HepG2 (cell line): ENCODE measurements at regions not wholly inside any gene's neighbourhood (a gene's known extent, or its start where the extent isn't known, plus 50 kb on each side); places are given as distances from the start of the nearest gene placed in this dataset.

Source experiments
- ATAC-seq: fragments of 200-7000 bp; cut with Tn5 transposase; 3 replicates; pipeline ENCODE4 v1.9.1; 2020; ENCODE audit warnings: mild to moderate bottlenecking, moderate library complexity
- BruUV-seq: library from RNA; stranded (reverse); fragments of 400-500 nt; replicated peaks from 2 replicates; lab custom pipeline; 2021; lab: Mats Ljungman, UMichigan
- CTCF ChIA-PET: fragments of 300-600 bp; formaldehyde crosslinking; extraction: SDS; loops from one replicate; lab custom pipeline; 2021; ENCODE audit warnings: low total read pairs, inconsistent platforms, low intra/inter-chr PET ratio; lab: Yijun Ruan, JAX
- POLR2A ChIA-PET: fragments of 350-600 bp; sonication (Branson Sonifier 250); formaldehyde crosslinking; loops from one replicate; lab custom pipeline; 2020; ENCODE audit warnings: antibody characterized with exemption, inconsistent platforms; lab: Yijun Ruan, JAX
- DNase-seq: peaks from one replicate; pipeline ENCODE4 v3.0.0-alpha.2; 2015; ENCODE audit warnings: low spot score
- FAIRE-seq: peaks from 3 replicates; lab custom pipeline; 2011; peaks lifted over from hg19 to GRCh38; lab: Jason Lieb, UNC
- H2AFZ ChIP-seq: one replicate; pipeline ENCODE4 v1.6.1; 2011; ENCODE audit warnings: low read length, inconsistent platforms
- H3K27ac ChIP-seq: fragments of 300-600 bp; 3 replicates; pipeline ENCODE4 v1.8.0; 2011; ENCODE audit warnings: mixed run types, mild to moderate bottlenecking, mixed read lengths, low read length, inconsistent platforms; ENCODE audit not compliant: insufficient read depth; ENCODE audit errors: extremely low read length
- H3K27me3 ChIP-seq, 2 experiments: fragments of 200-600 bp in 1 of 2; 2 replicates in 1 of 2; 3 replicates in 1 of 2; pipeline versions ENCODE4 v1.6.0 to v1.8.0; 2011; ENCODE audit warnings: low read length in 2 of 2, mild to moderate bottlenecking in 2 of 2, moderate library complexity in 2 of 2, inconsistent platforms in 1 of 2; ENCODE audit not compliant: insufficient read depth in 2 of 2, control insufficient read depth in 1 of 2
- H3K36me3 ChIP-seq, 2 experiments: fragments of 200-600 bp in 1 of 2; replicated peaks in 1 of 2; 2 replicates in 1 of 2; 3 replicates in 1 of 2; pipeline versions ENCODE4 v1.5.1 to v1.8.0; 2011; ENCODE audit warnings: low read length in 2 of 2, inconsistent platforms in 1 of 2; ENCODE audit not compliant: insufficient read depth in 2 of 2, control insufficient read depth in 1 of 2
- H3K4me1 ChIP-seq: 2 replicates; pipeline ENCODE4 v1.5.1; 2012; ENCODE audit warnings: low read length, inconsistent platforms; ENCODE audit not compliant: insufficient read depth
- H3K4me2 ChIP-seq: 2 replicates; pipeline ENCODE4 v1.6.0; 2011; ENCODE audit warnings: low read depth, low read length, inconsistent platforms
- H3K4me3 ChIP-seq, 3 experiments: fragments of 200-600 bp in 1 of 3; sonication (generic), shearing (Covaris generic) in 1 of 3; replicated peaks in 1 of 3; 2 replicates each; pipeline ENCODE4 v1.5.1; 2011 to 2016; ENCODE audit warnings: low read length in 3 of 3, inconsistent platforms in 2 of 3, low read depth in 2 of 3, mild to moderate bottlenecking in 2 of 3, control low read depth in 1 of 3, mixed read lengths in 1 of 3; ENCODE audit not compliant: insufficient read depth in 1 of 3
- H3K79me2 ChIP-seq: one replicate; pipeline ENCODE4 v1.6.1; 2011; ENCODE audit warnings: low read length, inconsistent platforms; ENCODE audit not compliant: insufficient read depth
- H3K9ac ChIP-seq: 2 replicates; pipeline ENCODE4 v1.6.0; 2011; ENCODE audit warnings: mild to moderate bottlenecking, low read depth, low read length, inconsistent platforms; ENCODE audit not compliant: insufficient read depth
- H3K9me3 ChIP-seq: 2 replicates; pipeline ENCODE4 v1.5.1; 2012; ENCODE audit warnings: mild to moderate bottlenecking, low read length
- H4K20me1 ChIP-seq: 2 replicates; pipeline ENCODE4 v1.6.0; 2011; ENCODE audit warnings: inconsistent platforms, mild to moderate bottlenecking, low read length, moderate library complexity; ENCODE audit not compliant: insufficient read depth
- DNMT1 ChIP-seq: sonication (generic); formaldehyde crosslinking; IDR thresholded peaks from 2 replicates; pipeline ENCODE4 v1.5.1; 2020; ENCODE audit warnings: mild to moderate bottlenecking, missing genetic modification reagents
- ETV5 ChIP-seq: IDR thresholded peaks from 2 replicates; pipeline ENCODE4 v1.6.1; 2018; ENCODE audit warnings: missing biosample characterization, missing genetic modification reagents, inconsistent platforms, borderline replicate concordance
- FOXA1 ChIP-seq, 2 experiments: fragments of 450-650 bp in 1 of 2; sonication (generic) in 1 of 2; formaldehyde crosslinking in 1 of 2; IDR thresholded peaks; 2 replicates each; pipeline versions ENCODE4 v1.4.0 to v1.6.1; 2016 to 2020; ENCODE audit warnings: missing genetic modification reagents in 1 of 2
- HOXA5 ChIP-seq: sonication (generic); formaldehyde crosslinking; IDR thresholded peaks from 2 replicates; pipeline ENCODE4 v1.4.0; 2020; ENCODE audit warnings: missing genetic modification reagents
- NFE2 ChIP-seq: sonication (generic); formaldehyde crosslinking; IDR thresholded peaks from 2 replicates; pipeline ENCODE4 v1.4.0; 2020; ENCODE audit warnings: missing genetic modification reagents
- RARG ChIP-seq: sonication (generic); formaldehyde crosslinking; IDR thresholded peaks from 2 replicates; pipeline ENCODE4 v1.4.0; 2020; ENCODE audit warnings: low read depth, mild to moderate bottlenecking, missing genetic modification reagents
- TARDBP ChIP-seq: sonication (generic); formaldehyde crosslinking; IDR thresholded peaks from 2 replicates; pipeline ENCODE4 v1.8.0; 2022; ENCODE audit warnings: mild to moderate bottlenecking, missing genetic modification reagents
- TBX3 ChIP-seq: fragments of 450-650 bp; IDR thresholded peaks from 2 replicates; pipeline ENCODE4 v1.6.1; 2017; ENCODE audit warnings: antibody characterized with exemption, mild to moderate bottlenecking, inconsistent platforms, borderline replicate concordance
- ZNF138 ChIP-seq: sonication (generic); formaldehyde crosslinking; IDR thresholded peaks from 2 replicates; pipeline ENCODE4 v1.5.0; 2020; ENCODE audit warnings: mild to moderate bottlenecking, low read depth, missing genetic modification reagents
- ZNF3 ChIP-seq: IDR thresholded peaks from 2 replicates; pipeline ENCODE4 v1.7.0; 2017; ENCODE audit warnings: inconsistent platforms
- ZNF776 ChIP-seq: sonication (generic); formaldehyde crosslinking; IDR thresholded peaks from 2 replicates; pipeline ENCODE4 v1.4.0; 2020; ENCODE audit warnings: mild to moderate bottlenecking, missing genetic modification reagents
- WGBS: methylation state at CpG from one replicate; pipeline ENCODE4 v1.1.6; 2017; ENCODE audit warnings: low lambda C conversion rate; 5-methylcytosine and 5-hydroxymethylcytosine counted together
- in situ Hi-C: cut with HindIII; loops from 2 replicates; pipeline ENCODE4 v1.10.0; 2017; ENCODE audit warnings: low pct_unique_long_range_greater_than_20kb; ENCODE audit not compliant: extremely low pct_ligation_motif_present
- intact Hi-C: fragments of 100-400 bp; cut with micrococcal nuclease; formaldehyde crosslinking; loops from one replicate; pipeline ENCODE4 v1.10.0; 2022; ENCODE audit not compliant: unreplicated experiment
- TF ChIP-seq, protein P1 (sequence below): sonication (generic); formaldehyde crosslinking; IDR thresholded peaks from 2 replicates; pipeline ENCODE4 v1.5.1; 2020; ENCODE audit warnings: missing genetic modification reagents, mild to moderate bottlenecking, borderline replicate concordance
- TF ChIP-seq, protein P2 (sequence below): sonication (generic); formaldehyde crosslinking; IDR thresholded peaks from 2 replicates; pipeline ENCODE4 v1.8.0; 2022; ENCODE audit warnings: missing genetic modification reagents, mild to moderate bottlenecking, moderate library complexity, borderline replicate concordance
- TF ChIP-seq, protein P3 (sequence below): sonication (generic); formaldehyde crosslinking; IDR thresholded peaks from 2 replicates; pipeline ENCODE4 v1.4.0; 2020; ENCODE audit warnings: missing genetic modification reagents
- TF ChIP-seq, protein P4 (sequence below): sonication (generic); formaldehyde crosslinking; IDR thresholded peaks from 2 replicates; pipeline ENCODE4 v1.5.0; 2020; ENCODE audit warnings: missing genetic modification reagents

DNA sequence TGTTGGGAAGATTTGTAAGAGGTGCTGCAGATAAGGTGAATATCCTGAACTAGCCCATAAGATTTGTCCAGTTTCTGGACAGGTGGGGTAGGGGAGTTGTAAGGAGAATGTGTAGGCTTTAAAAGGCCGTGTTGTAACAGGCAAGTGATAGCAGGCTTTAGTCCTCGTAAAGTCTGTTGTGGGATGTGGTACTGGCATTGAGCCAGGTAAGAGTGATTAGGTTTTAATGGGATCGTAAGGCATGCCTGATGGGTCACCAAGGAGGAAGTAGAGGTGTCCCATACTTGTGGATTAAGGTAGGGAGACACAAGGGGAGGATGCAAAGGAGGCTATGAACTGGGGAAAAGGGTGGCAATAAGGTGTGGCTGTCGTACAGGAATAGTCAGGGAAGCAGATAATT lies 256.9 kb upstream of the DKK2 start:
- no peaks in the 10 kb centered on the region for H3K4me1 ChIP-seq
- no peak overlapping the region for H3K4me2 ChIP-seq
- no peak for ATAC-seq
- no peaks in the 10 kb centered on the region for H4K20me1 ChIP-seq
- 1% methylated on average over 4 of the region's 4 CpGs for WGBS
- DNase-seq = no peak
- FAIRE-seq = no peak
- no peak overlapping the region for H3K27ac ChIP-seq
- TF ChIP-seq ZNF138 (CRISPR knock-in tag) (no peak), TARDBP (CRISPR knock-in tag) (no peak), FOXA1 (IDR thresholded peaks at IDR 0.05) (no peak), FOXA1 (CRISPR knock-in tag; IDR thresholded peaks at IDR 0.05) (no peak), NFE2 (no peak), TBX3 (no peak), DNMT1 (no peak), ETV5 (no peak), ZNF3 (no peak), HOXA5 (CRISPR knock-in tag) (no peak), RARG (CRISPR knock-in tag) (no peak), ZNF776 (CRISPR knock-in tag) (no peak)
- TF ChIP-seq, protein P1, sequence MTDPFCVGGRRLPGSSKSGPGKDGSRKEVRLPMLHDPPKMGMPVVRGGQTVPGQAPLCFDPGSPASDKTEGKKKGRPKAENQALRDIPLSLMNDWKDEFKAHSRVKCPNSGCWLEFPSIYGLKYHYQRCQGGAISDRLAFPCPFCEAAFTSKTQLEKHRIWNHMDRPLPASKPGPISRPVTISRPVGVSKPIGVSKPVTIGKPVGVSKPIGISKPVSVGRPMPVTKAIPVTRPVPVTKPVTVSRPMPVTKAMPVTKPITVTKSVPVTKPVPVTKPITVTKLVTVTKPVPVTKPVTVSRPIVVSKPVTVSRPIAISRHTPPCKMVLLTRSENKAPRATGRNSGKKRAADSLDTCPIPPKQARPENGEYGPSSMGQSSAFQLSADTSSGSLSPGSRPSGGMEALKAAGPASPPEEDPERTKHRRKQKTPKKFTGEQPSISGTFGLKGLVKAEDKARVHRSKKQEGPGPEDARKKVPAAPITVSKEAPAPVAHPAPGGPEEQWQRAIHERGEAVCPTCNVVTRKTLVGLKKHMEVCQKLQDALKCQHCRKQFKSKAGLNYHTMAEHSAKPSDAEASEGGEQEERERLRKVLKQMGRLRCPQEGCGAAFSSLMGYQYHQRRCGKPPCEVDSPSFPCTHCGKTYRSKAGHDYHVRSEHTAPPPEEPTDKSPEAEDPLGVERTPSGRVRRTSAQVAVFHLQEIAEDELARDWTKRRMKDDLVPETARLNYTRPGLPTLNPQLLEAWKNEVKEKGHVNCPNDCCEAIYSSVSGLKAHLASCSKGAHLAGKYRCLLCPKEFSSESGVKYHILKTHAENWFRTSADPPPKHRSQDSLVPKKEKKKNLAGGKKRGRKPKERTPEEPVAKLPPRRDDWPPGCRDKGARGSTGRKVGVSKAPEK (CRISPR knock-in tag) = no peak
- TF ChIP-seq, protein P2, sequence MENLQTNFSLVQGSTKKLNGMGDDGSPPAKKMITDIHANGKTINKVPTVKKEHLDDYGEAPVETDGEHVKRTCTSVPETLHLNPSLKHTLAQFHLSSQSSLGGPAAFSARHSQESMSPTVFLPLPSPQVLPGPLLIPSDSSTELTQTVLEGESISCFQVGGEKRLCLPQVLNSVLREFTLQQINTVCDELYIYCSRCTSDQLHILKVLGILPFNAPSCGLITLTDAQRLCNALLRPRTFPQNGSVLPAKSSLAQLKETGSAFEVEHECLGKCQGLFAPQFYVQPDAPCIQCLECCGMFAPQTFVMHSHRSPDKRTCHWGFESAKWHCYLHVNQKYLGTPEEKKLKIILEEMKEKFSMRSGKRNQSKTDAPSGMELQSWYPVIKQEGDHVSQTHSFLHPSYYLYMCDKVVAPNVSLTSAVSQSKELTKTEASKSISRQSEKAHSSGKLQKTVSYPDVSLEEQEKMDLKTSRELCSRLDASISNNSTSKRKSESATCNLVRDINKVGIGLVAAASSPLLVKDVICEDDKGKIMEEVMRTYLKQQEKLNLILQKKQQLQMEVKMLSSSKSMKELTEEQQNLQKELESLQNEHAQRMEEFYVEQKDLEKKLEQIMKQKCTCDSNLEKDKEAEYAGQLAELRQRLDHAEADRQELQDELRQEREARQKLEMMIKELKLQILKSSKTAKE (CRISPR knock-in tag) = no peak
- TF ChIP-seq, protein P3, sequence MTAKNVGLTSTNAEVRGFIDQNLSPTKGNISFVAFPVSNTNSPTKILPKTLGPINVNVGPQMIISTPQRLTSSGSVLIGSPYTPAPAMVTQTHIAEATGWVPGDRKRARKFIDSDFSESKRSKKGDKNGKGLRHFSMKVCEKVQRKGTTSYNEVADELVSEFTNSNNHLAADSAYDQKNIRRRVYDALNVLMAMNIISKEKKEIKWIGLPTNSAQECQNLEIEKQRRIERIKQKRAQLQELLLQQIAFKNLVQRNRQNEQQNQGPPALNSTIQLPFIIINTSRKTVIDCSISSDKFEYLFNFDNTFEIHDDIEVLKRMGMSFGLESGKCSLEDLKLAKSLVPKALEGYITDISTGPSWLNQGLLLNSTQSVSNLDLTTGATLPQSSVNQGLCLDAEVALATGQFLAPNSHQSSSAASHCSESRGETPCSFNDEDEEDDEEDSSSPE (CRISPR knock-in tag) = no peak
- TF ChIP-seq, protein P4, sequence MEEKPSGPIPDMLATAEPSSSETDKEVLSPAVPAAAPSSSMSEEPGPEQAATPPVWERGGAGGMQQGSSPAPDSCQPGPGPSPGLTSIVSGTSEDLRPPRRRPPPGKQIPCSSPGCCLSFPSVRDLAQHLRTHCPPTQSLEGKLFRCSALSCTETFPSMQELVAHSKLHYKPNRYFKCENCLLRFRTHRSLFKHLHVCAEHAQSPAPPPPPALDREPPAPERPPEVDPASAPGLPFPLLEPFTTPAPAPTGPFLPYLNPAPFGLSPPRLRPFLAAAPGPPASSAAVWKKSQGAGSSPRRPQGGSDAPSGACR (CRISPR knock-in tag) = no peak
- no peak overlapping the region for H2AFZ ChIP-seq
- intact Hi-C loops (no loop called here), in situ Hi-C loops (no loop called here)
- no TSS peak for BruUV-seq
- no peaks in the 10 kb centered on the region for H3K9me3 ChIP-seq
- no peaks in the 10 kb centered on the region; a peak in 1 of 5 replicates for H3K27me3 ChIP-seq
- H3K9ac ChIP-seq = no peak overlapping the region
- H3K36me3 ChIP-seq = no peaks in the 10 kb centered on the region
- no peaks in the 10 kb centered on the region for H3K79me2 ChIP-seq
- ChIA-PET POLR2A (no interaction called here), CTCF (no interaction called here)
- no peak overlapping the region for H3K4me3 ChIP-seq
